Fibroblast of lung (primary cell): ENCODE measurements at regions not wholly inside any gene's neighbourhood (a gene's known extent, or its start where the extent isn't known, plus 50 kb on each side); places are given as distances from the start of the nearest gene placed in this dataset.

Experiments used
- EZH2 ChIP-seq: IDR thresholded peaks from 2 replicates; pipeline ENCODE4 v1.5.1; 2012; ENCODE audit warnings: low read length, control low read depth, mild to moderate bottlenecking; ENCODE audit errors: missing control alignments
- TF ChIP-seq, protein P1 (sequence below), 2 donors: IDR thresholded peaks in 1 of 2; conservative IDR thresholded peaks in 1 of 2; 1 replicate in 1 of 2; 2 replicates in 1 of 2; pipeline ENCODE4 v1.5.1; 2011 to 2012; ENCODE audit warnings: low read length in 2 of 2, control low read depth in 1 of 2, inconsistent platforms in 1 of 2, low read depth in 1 of 2, mild to moderate bottlenecking in 1 of 2

DNA sequence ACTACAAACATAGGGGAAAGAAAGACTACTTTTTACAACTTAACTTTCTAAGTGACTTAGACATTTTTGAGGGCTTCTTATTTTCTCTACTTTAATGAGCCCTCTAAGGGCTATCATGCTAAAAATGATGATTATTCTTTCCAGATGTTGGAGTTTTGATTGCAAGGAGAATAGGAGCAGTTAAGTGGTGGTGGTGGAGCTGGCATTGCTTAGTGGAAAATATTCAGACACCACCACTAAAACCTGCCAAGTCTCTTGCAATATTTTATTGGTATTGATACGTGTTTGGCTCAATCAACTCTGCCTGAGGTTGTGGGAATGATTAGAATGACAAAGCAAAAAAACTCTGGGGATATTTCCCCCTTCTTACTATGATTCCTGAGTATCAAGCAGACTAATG is 82.6 kb upstream of the PTGFR start:
- TF ChIP-seq, protein P1, sequence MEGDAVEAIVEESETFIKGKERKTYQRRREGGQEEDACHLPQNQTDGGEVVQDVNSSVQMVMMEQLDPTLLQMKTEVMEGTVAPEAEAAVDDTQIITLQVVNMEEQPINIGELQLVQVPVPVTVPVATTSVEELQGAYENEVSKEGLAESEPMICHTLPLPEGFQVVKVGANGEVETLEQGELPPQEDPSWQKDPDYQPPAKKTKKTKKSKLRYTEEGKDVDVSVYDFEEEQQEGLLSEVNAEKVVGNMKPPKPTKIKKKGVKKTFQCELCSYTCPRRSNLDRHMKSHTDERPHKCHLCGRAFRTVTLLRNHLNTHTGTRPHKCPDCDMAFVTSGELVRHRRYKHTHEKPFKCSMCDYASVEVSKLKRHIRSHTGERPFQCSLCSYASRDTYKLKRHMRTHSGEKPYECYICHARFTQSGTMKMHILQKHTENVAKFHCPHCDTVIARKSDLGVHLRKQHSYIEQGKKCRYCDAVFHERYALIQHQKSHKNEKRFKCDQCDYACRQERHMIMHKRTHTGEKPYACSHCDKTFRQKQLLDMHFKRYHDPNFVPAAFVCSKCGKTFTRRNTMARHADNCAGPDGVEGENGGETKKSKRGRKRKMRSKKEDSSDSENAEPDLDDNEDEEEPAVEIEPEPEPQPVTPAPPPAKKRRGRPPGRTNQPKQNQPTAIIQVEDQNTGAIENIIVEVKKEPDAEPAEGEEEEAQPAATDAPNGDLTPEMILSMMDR (conservative IDR thresholded peaks at IDR 0.05 in 1 of 2, IDR thresholded peaks at IDR 0.05 in 1 of 2; ENCODE audit: low read depth in 1 of 2, low read length in 2 of 2): no peak
- no peak for TF ChIP-seq EZH2
